HG03139 (cell line): ENCODE measurements at regions not wholly inside any gene's neighbourhood (a gene's known extent, or its start where the extent isn't known, plus 50 kb on each side); places are given as distances from the start of the nearest gene placed in this dataset.

Experiments
- ATAC-seq: cut with Tn5 transposase; IDR thresholded peaks from one replicate; pipeline ENCODE4 v1.9.1; 2021; ENCODE audit not compliant: unreplicated experiment

GRCh38 chr9:82149501-82149946 lies 161.0 kb downstream of the SPATA31D1 start:
- no peak for ATAC-seq

- no peak for ATAC-seq
These were observed 163.6 kb downstream of the SPATA31D1 start for GRCh38 chr9:82152181-82152580.

- ATAC-seq = no peak
These were observed 164.5 kb downstream of the SPATA31D1 start for GRCh38 chr9:82153032-82153431.

- no peak for ATAC-seq
These were observed 166.0 kb downstream of the SPATA31D1 start for GRCh38 chr9:82154573-82154972.

- ATAC-seq = no peak
These were observed 173.3 kb downstream of the SPATA31D1 start for GRCh38 chr9:82161876-82162275.

- no peak for ATAC-seq
These were observed 175.6 kb downstream of the SPATA31D1 start for GRCh38 chr9:82164159-82164558.

GRCh38 chr9:82167296-82167695 lies 178.7 kb downstream of the SPATA31D1 start:
- no peak for ATAC-seq

- no peak for ATAC-seq
These were observed 180.0 kb downstream of the SPATA31D1 start for GRCh38 chr9:82168585-82168984.

- ATAC-seq = no peak
These were observed 182.3 kb downstream of the SPATA31D1 start for GRCh38 chr9:82170866-82171265.

GRCh38 chr9:82171271-82171670 lies 182.7 kb downstream of the SPATA31D1 start:
- ATAC-seq = no peak

GRCh38 chr9:82180711-82181110 lies 192.1 kb downstream of the SPATA31D1 start:
- ATAC-seq = no peak

GRCh38 chr9:82183181-82183860 lies 194.7 kb downstream of the SPATA31D1 start:
- ATAC-seq = no peak

GRCh38 chr9:82184524-82184923 lies 196.0 kb downstream of the SPATA31D1 start:
- peak; percentile 84 for ATAC-seq

- ATAC-seq = no peak
These were observed 200.2 kb downstream of the SPATA31D1 start for GRCh38 chr9:82188817-82189216.

- no peak for ATAC-seq
These were observed 202.7 kb downstream of the SPATA31D1 start for GRCh38 chr9:82191082-82191770.

- no peak for ATAC-seq
These were observed 203.6 kb downstream of the SPATA31D1 start for GRCh38 chr9:82192211-82192610.

GRCh38 chr9:82196622-82197441 lies 208.3 kb downstream of the SPATA31D1 start:
- ATAC-seq = no peak

- ATAC-seq = no peak
These were observed 212.6 kb downstream of the SPATA31D1 start for GRCh38 chr9:82201196-82201595.

- ATAC-seq = no peak
These were observed 214.2 kb downstream of the SPATA31D1 start for GRCh38 chr9:82202808-82203207.

- no peak for ATAC-seq
These were observed 217.9 kb downstream of the SPATA31D1 start for GRCh38 chr9:82206490-82206889.

- ATAC-seq = no peak
These were observed 218.4 kb downstream of the SPATA31D1 start for GRCh38 chr9:82206946-82207345.
